Heart right ventricle (tissue), 16 donors: ENCODE measurements at regions not wholly inside any gene's neighbourhood (a gene's known extent, or its start where the extent isn't known, plus 50 kb on each side); places are given as distances from the start of the nearest gene placed in this dataset.

Source experiments
- ATAC-seq, 8 donors: fragments of 200-7000 bp; cut with Tn5 transposase; one replicate each; pipeline ENCODE4 v1.9.1; 2020; ENCODE audit warnings: mild to moderate bottlenecking in 8 of 8, moderate library complexity in 8 of 8, moderate number of reproducible peaks in 1 of 8
- DNase-seq, 2 donors: peaks; one replicate each; pipeline ENCODE4 v3.0.0-alpha.2; 2020
- H3K27ac ChIP-seq, 10 donors: fragments of 200-600 bp; sonication (generic) in 2 of 10; one replicate each; pipeline versions ENCODE4 v1.5.0 to v1.8.0; 2020 to 2022; ENCODE audit warnings: mild to moderate bottlenecking in 3 of 10
- H3K27me3 ChIP-seq, 7 donors: fragments of 200-600 bp; one replicate each; pipeline ENCODE4 v1.8.0; 2021 to 2022; ENCODE audit warnings: mild to moderate bottlenecking in 2 of 7
- H3K36me3 ChIP-seq, 9 donors: fragments of 200-600 bp; sonication (generic) in 1 of 9; one replicate each; pipeline versions ENCODE4 v1.5.0 to v1.8.0; 2020 to 2022; ENCODE audit warnings: mild to moderate bottlenecking in 2 of 9
- H3K4me1 ChIP-seq, 9 donors: fragments of 200-600 bp; sonication (generic) in 1 of 9; one replicate each; pipeline versions ENCODE4 v1.5.0 to v1.8.0; 2020 to 2022; ENCODE audit warnings: mild to moderate bottlenecking in 4 of 9
- H3K4me3 ChIP-seq, 10 donors: fragments of 200-600 bp; sonication (generic) in 2 of 10; one replicate each; pipeline versions ENCODE4 v1.5.0 to v1.8.0; 2020 to 2022; ENCODE audit warnings: mild to moderate bottlenecking in 7 of 10, moderate library complexity in 2 of 10
- H3K9me3 ChIP-seq, 11 donors: fragments of 200-600 bp in 10 of 11; sonication (generic) in 2 of 11; one replicate each; pipeline versions ENCODE4 v1.5.0 to v1.8.0; 2013 to 2022; ENCODE audit warnings: mild to moderate bottlenecking in 2 of 11, control low read depth in 1 of 11, moderate library complexity in 1 of 11
- WGBS, 2 donors: extraction: QIAGEN DNeasy Blood & Tissue Kit; methylation state at CpG; one replicate each; pipeline ENCODE4 v1.1.7; 2013; ENCODE audit warnings: inconsistent platforms in 1 of 2; 5-methylcytosine and 5-hydroxymethylcytosine counted together
- intact Hi-C, 10 donors: fragments of 100-400 bp; cut with DNase I; formaldehyde crosslinking; loops; one replicate each; pipeline versions ENCODE4 v1.11.1 to v1.14.2; 2022
- TF ChIP-seq, protein P1 (sequence below), 9 donors: fragments of 200-600 bp; sonication (generic) in 2 of 9; IDR thresholded peaks; one replicate each; pipeline versions ENCODE4 v1.5.0 to v1.8.0; 2021 to 2022; ENCODE audit warnings: antibody characterized with exemption in 9 of 9, mild to moderate bottlenecking in 5 of 9, moderate library complexity in 1 of 9
- donor health status: Arrhythmogenic right ventricular cardiomyopathy.
- donor health status: ischemic (EF 13 %, LVEDD 7.1; RV severe dilation, severe dysfunction).
- donor health status: healthy with polysubstance abuse.
- donor health status: DM: no; HTN: yes; CAD: no.
- donor health status: DM: no; HTN: no; CAD: no.
- donor health status: ischemic (EF 25% LVEDD 6.9; RV normal size, moderate dysfunction).
- donor health status: ischemic (EF 25% LVEDD 5.7; RV mildly dilated, moderate dysfunction).
- donor health status: healthy.
- donor health status: DM: yes; HTN: yes; CAD: no.
- donor health status: Ischemic cardiomyopathy.
- donor health status: ischemic (EF 35%, LVEDD 5.7; RV mildly dilated, moderate dysfunction).
- donor health status: nonischemic (EF 11% LVEDD 7.7; RV severe dilation, severe dysfunction).
- donor health status: DM: yes; HTN: yes; CAD: no.
- donor health status: PGD.
- donor health status: ischemic (EF 29% LVEDD 5.4; RV normal size, mild dysfunction).
- donor health status: nonischemic (EF 23%, LVEDD 6.1; RV moderate dilation, normal function).

GRCh38 chr11:116601814-116602636 is 170.8 kb downstream of the BUD13 start:
- no peak overlapping the region for H3K4me3 ChIP-seq
- H3K27me3 ChIP-seq = peaks cover 0 to 34% (median 8%) of the 10 kb centered on the region in 7 donors
- H3K9me3 ChIP-seq = no peaks in the 10 kb centered on the region
- ATAC-seq (peak in 1 of 8 donors; percentile 41), DNase-seq (no peak)
- no peak overlapping the region for H3K27ac ChIP-seq
- TF ChIP-seq, protein P1, sequence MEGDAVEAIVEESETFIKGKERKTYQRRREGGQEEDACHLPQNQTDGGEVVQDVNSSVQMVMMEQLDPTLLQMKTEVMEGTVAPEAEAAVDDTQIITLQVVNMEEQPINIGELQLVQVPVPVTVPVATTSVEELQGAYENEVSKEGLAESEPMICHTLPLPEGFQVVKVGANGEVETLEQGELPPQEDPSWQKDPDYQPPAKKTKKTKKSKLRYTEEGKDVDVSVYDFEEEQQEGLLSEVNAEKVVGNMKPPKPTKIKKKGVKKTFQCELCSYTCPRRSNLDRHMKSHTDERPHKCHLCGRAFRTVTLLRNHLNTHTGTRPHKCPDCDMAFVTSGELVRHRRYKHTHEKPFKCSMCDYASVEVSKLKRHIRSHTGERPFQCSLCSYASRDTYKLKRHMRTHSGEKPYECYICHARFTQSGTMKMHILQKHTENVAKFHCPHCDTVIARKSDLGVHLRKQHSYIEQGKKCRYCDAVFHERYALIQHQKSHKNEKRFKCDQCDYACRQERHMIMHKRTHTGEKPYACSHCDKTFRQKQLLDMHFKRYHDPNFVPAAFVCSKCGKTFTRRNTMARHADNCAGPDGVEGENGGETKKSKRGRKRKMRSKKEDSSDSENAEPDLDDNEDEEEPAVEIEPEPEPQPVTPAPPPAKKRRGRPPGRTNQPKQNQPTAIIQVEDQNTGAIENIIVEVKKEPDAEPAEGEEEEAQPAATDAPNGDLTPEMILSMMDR (IDR thresholded peaks at IDR 0.05) = no peak
- H3K4me1 ChIP-seq = peaks cover 0 to 10% (median 0%) of the 10 kb centered on the region in 9 donors
- WGBS, 2 donors = 48 to 53% methylated on average over 11 of the region's 11 CpGs
- no peaks in the 10 kb centered on the region for H3K36me3 ChIP-seq
- intact Hi-C loops = no loop called here

GRCh38 chr11:116600930-116601329 is 171.9 kb downstream of the BUD13 start:
- intact Hi-C loops = no loop called here
- peaks cover 0 to 33% (median 8%) of the 10 kb centered on the region in 7 donors for H3K27me3 ChIP-seq
- 77 to 81% methylated on average over 4 of the region's 4 CpGs for WGBS, 2 donors

GRCh38 chr11:116598556-116598955 is 174.2 kb downstream of the BUD13 start:
- H3K27ac ChIP-seq = no peak overlapping the region
- H3K9me3 ChIP-seq = no peaks in the 10 kb centered on the region
- no peak overlapping the region for H3K4me3 ChIP-seq
- DNase-seq (no peak), ATAC-seq (no peak)
- H3K4me1 ChIP-seq = peaks cover 0 to 10% (median 0%) of the 10 kb centered on the region in 9 donors
- TF ChIP-seq, protein P1 (IDR thresholded peaks at IDR 0.05) = no peak
- H3K27me3 ChIP-seq = peaks cover 0 to 41% (median 1%) of the 10 kb centered on the region in 7 donors
- intact Hi-C loops = no loop called here
- 60 to 61% methylated on average over 3 of the region's 3 CpGs for WGBS, 2 donors
- H3K36me3 ChIP-seq = no peaks in the 10 kb centered on the region

More at GRCh38 chr11:116600930-116601329, 171.9 kb downstream of the BUD13 start:
- no peaks in the 10 kb centered on the region for H3K9me3 ChIP-seq
- H3K27ac ChIP-seq = no peak overlapping the region
- no peak overlapping the region for H3K4me3 ChIP-seq
- ATAC-seq (no peak), DNase-seq (no peak)
- H3K36me3 ChIP-seq = no peaks in the 10 kb centered on the region
- H3K4me1 ChIP-seq = peaks cover 0 to 10% (median 0%) of the 10 kb centered on the region in 9 donors
- TF ChIP-seq, protein P1 (IDR thresholded peaks at IDR 0.05) = no peak

DNA sequence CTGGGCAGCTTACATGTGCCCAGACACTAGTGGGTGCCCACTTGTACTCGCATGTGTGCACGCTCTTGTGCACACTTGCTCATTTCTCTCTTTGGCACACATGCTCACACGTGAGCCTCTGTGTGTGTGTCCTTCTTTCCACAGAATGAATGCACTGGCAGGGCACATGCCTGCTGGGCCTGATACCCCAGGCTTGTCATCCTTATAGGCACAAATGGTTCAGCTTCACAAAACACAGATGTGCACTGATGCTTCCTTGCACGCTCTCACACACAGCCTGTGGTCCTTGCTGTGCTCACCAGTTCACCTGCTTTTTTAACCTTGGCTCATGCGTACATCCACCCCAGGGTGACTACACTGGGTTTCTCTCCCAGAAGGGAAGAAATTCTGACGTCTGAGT is 174.8 kb downstream of the BUD13 start:
- Histone ChIP-seq H3K36me3 (no peaks in the 10 kb centered on the region), H3K4me1 (peaks cover 0 to 10% (median 0%) of the 10 kb centered on the region in 9 donors), H3K27me3 (peaks cover 0 to 36% (median 0%) of the 10 kb centered on the region in 7 donors), H3K27ac (no peak overlapping the region), H3K9me3 (no peaks in the 10 kb centered on the region), H3K4me3 (no peak overlapping the region)
- TF ChIP-seq, protein P1 (IDR thresholded peaks at IDR 0.05) = no peak
- 80% methylated on average over 6 of the region's 6 CpGs for WGBS, 2 donors
- intact Hi-C loops = no loop called here
- ATAC-seq (no peak), DNase-seq (no peak)
